ENCODE measurements at regions not wholly inside any gene's neighbourhood (a gene's known extent, or its start where the extent isn't known, plus 50 kb on each side); places are given as distances from the start of the nearest gene placed in this dataset.

DNA sequence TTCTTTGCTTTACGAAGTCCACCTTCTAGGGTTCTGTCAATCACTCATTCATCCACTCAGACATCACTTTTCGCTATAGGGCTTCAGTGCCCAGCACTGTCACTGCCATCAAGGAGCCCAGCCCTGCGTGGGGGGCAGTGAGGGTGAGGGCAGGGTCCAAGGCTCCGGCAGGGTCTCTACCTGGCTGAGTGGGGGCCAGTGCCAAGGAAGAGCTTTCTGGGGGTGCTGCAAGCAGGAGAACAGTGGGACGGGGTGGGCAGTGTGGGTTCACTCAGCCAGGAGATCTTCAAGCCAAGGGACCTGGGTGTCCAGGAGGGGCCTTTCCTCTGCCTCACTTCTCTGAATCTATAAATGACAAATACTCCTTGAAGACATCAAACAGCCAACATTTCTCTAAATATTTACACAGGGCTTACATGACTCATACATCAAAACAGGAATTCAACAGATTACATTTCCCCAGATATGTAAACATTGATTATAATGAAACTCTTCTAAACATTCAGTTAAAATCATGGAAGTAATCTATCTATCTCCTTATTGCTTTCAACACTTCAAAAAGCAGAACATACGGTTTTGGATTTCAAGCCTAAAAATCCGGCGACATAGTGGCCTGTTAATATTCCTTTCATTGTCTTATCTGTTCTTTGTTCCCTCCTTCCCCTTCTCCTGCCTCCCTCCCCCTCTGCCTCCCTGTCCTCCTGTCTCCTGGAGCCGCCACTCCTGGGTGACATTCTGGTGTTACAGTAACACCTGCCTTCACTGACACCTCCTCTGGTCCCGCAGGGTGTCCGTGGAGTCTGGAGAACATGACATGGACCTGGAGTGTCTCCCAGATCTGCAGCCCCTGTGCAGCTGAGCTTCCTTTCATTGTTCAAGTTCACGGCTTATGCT is 94.4 kb upstream of the ADRA2C start (continued):
- TF ChIP-seq ZNF737 (CRISPR knock-in tag; IDR thresholded peaks at IDR 0.05; ENCODE audit: borderline replicate concordance): no peak
- TF ChIP-seq, protein P1, sequence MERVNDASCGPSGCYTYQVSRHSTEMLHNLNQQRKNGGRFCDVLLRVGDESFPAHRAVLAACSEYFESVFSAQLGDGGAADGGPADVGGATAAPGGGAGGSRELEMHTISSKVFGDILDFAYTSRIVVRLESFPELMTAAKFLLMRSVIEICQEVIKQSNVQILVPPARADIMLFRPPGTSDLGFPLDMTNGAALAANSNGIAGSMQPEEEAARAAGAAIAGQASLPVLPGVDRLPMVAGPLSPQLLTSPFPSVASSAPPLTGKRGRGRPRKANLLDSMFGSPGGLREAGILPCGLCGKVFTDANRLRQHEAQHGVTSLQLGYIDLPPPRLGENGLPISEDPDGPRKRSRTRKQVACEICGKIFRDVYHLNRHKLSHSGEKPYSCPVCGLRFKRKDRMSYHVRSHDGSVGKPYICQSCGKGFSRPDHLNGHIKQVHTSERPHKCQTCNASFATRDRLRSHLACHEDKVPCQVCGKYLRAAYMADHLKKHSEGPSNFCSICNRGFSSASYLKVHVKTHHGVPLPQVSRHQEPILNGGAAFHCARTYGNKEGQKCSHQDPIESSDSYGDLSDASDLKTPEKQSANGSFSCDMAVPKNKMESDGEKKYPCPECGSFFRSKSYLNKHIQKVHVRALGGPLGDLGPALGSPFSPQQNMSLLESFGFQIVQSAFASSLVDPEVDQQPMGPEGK (CRISPR knock-in tag; IDR thresholded peaks at IDR 0.05): 0 out of 2 replicates have a peak, but pooled peaks have one; percentile 28
- TF ChIP-seq FOXO1 (CRISPR knock-in tag; IDR thresholded peaks at IDR 0.05): no peak
- TF ChIP-seq, protein P2, sequence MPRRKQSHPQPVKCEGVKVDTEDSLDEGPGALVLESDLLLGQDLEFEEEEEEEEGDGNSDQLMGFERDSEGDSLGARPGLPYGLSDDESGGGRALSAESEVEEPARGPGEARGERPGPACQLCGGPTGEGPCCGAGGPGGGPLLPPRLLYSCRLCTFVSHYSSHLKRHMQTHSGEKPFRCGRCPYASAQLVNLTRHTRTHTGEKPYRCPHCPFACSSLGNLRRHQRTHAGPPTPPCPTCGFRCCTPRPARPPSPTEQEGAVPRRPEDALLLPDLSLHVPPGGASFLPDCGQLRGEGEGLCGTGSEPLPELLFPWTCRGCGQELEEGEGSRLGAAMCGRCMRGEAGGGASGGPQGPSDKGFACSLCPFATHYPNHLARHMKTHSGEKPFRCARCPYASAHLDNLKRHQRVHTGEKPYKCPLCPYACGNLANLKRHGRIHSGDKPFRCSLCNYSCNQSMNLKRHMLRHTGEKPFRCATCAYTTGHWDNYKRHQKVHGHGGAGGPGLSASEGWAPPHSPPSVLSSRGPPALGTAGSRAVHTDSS (CRISPR knock-in tag; conservative IDR thresholded peaks at IDR 0.05): no peak
- TF ChIP-seq RARA (CRISPR knock-in tag; IDR thresholded peaks at IDR 0.05): peak; percentile 39; the same call in 1 of the 2 replicates
- peak; percentile 63 for TF ChIP-seq FOXA1 (IDR thresholded peaks at IDR 0.05)
- TF ChIP-seq FOXA1 (CRISPR knock-in tag; IDR thresholded peaks at IDR 0.05): peak; percentile 79
- peak; percentile 41; the same call in 1 of the 2 replicates for TF ChIP-seq SOX5 (CRISPR knock-in tag; IDR thresholded peaks at IDR 0.05; ENCODE audit: borderline replicate concordance)
- 0 out of 2 replicates have a peak, but pooled peaks have one; percentile 28 for TF ChIP-seq KAT8 (CRISPR knock-in tag; IDR thresholded peaks at IDR 0.05)
- no peak for TF ChIP-seq HNRNPK (IDR thresholded peaks at IDR 0.05; ENCODE audit: low read depth, low read length, poor library complexity, severe bottlenecking)
- TF ChIP-seq, protein P3, sequence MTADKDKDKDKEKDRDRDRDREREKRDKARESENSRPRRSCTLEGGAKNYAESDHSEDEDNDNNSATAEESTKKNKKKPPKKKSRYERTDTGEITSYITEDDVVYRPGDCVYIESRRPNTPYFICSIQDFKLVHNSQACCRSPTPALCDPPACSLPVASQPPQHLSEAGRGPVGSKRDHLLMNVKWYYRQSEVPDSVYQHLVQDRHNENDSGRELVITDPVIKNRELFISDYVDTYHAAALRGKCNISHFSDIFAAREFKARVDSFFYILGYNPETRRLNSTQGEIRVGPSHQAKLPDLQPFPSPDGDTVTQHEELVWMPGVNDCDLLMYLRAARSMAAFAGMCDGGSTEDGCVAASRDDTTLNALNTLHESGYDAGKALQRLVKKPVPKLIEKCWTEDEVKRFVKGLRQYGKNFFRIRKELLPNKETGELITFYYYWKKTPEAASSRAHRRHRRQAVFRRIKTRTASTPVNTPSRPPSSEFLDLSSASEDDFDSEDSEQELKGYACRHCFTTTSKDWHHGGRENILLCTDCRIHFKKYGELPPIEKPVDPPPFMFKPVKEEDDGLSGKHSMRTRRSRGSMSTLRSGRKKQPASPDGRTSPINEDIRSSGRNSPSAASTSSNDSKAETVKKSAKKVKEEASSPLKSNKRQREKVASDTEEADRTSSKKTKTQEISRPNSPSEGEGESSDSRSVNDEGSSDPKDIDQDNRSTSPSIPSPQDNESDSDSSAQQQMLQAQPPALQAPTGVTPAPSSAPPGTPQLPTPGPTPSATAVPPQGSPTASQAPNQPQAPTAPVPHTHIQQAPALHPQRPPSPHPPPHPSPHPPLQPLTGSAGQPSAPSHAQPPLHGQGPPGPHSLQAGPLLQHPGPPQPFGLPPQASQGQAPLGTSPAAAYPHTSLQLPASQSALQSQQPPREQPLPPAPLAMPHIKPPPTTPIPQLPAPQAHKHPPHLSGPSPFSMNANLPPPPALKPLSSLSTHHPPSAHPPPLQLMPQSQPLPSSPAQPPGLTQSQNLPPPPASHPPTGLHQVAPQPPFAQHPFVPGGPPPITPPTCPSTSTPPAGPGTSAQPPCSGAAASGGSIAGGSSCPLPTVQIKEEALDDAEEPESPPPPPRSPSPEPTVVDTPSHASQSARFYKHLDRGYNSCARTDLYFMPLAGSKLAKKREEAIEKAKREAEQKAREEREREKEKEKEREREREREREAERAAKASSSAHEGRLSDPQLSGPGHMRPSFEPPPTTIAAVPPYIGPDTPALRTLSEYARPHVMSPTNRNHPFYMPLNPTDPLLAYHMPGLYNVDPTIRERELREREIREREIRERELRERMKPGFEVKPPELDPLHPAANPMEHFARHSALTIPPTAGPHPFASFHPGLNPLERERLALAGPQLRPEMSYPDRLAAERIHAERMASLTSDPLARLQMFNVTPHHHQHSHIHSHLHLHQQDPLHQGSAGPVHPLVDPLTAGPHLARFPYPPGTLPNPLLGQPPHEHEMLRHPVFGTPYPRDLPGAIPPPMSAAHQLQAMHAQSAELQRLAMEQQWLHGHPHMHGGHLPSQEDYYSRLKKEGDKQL (CRISPR knock-in tag; IDR thresholded peaks at IDR 0.05; ENCODE audit: low read depth): peak; percentile 52; the same call in 1 of the 2 replicates
- TF ChIP-seq, protein P4, sequence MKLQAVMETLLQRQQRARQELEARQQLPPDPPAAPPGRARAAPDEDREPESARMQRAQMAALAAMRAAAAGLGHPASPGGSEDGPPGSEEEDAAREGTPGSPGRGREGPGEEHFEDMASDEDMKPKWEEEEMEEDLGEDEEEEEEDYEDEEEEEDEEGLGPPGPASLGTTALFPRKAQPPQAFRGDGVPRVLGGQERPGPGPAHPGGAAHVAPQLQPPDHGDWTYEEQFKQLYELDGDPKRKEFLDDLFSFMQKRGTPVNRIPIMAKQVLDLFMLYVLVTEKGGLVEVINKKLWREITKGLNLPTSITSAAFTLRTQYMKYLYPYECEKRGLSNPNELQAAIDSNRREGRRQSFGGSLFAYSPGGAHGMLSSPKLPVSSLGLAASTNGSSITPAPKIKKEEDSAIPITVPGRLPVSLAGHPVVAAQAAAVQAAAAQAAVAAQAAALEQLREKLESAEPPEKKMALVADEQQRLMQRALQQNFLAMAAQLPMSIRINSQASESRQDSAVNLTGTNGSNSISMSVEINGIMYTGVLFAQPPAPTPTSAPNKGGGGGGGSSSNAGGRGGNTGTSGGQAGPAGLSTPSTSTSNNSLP (IDR thresholded peaks at IDR 0.05; ENCODE audit: low read depth, low read length): peak; percentile 85
- TF ChIP-seq PITX1 (CRISPR knock-in tag; IDR thresholded peaks at IDR 0.05): peak; percentile 61
- peak; percentile 92 for TF ChIP-seq FOXA3 (CRISPR knock-in tag; IDR thresholded peaks at IDR 0.05)
- TF ChIP-seq RXRB (CRISPR knock-in tag; IDR thresholded peaks at IDR 0.05; ENCODE audit: borderline replicate concordance): peak; percentile 29; the same call in 1 of the 2 replicates
- TF ChIP-seq CC2D1A (CRISPR knock-in tag; IDR thresholded peaks at IDR 0.05): no peak
- peak; percentile 43 for TF ChIP-seq GATAD2A (CRISPR knock-in tag; IDR thresholded peaks at IDR 0.05)
- TF ChIP-seq BCL6 (CRISPR knock-in tag; IDR thresholded peaks at IDR 0.05): peak; percentile 70
- TF ChIP-seq ZFP36L1 (CRISPR knock-in tag; IDR thresholded peaks at IDR 0.05): no peak
- TF ChIP-seq TCF7 (IDR thresholded peaks at IDR 0.05; ENCODE audit: low read depth): peak; percentile 84
